ENCODE measurements at regions not wholly inside any gene's neighbourhood (a gene's known extent, or its start where the extent isn't known, plus 50 kb on each side); places are given as distances from the start of the nearest gene placed in this dataset.

GRCh38 chr2:66170744-66171330, 264.1 kb upstream of the MEIS1 start:
- no peaks in the 10 kb centered on the region for H3K4me1 ChIP-seq (ENCODE audit: control insufficient read depth in 1 of 2, low read depth in 2 of 2)
- no peak for TF ChIP-seq CTCF (IDR thresholded peaks at IDR 0.05)
- DNase-seq (ENCODE audit: low spot score) (no peak), ATAC-seq (ENCODE audit: insufficient number of reproducible peaks, low FRiP score, low read depth) (no peak)
- H3K36me3 ChIP-seq = no peaks in the 10 kb centered on the region
- H3K27ac ChIP-seq = no peak overlapping the region
- no peaks in the 10 kb centered on the region for H3K27me3 ChIP-seq (replicated peaks; ENCODE audit: insufficient read depth)
- no peaks in the 10 kb centered on the region for H3K9me3 ChIP-seq
- no peak overlapping the region for H3K4me3 ChIP-seq

DNA sequence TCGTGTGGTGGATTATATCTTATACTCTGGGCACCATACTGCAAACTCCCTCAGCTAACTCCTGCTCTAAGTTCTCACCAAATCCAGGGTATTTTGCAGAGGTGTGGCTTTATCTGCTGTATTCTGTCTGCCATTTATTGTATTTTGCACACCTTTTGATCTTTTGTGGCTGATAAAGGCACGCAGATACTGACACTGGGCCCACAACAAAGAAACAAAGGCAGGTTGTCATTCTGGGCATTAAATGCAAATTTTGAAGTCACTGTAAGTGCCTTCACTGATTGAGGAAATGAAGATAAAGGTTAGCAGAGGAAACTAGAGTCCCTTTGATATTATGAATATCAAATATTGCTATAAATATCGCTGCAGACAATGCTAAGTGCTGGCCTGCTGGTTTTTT, 265.8 kb upstream of the MEIS1 start:
- Histone ChIP-seq H3K27ac (no peak overlapping the region), H3K9me3 (no peaks in the 10 kb centered on the region), H3K4me1 (ENCODE audit: control insufficient read depth in 1 of 2, low read depth in 2 of 2) (no peaks in the 10 kb centered on the region), H3K4me3 (no peak overlapping the region), H3K36me3 (no peaks in the 10 kb centered on the region), H3K27me3 (replicated peaks; ENCODE audit: insufficient read depth) (no peaks in the 10 kb centered on the region)
- no peak for TF ChIP-seq CTCF (IDR thresholded peaks at IDR 0.05)
- DNase-seq (ENCODE audit: low spot score) (no peak), ATAC-seq (ENCODE audit: insufficient number of reproducible peaks, low FRiP score, low read depth) (no peak)

- H3K36me3 ChIP-seq = no peaks in the 10 kb centered on the region
- DNase-seq (ENCODE audit: low spot score) = no peak
- H3K4me1 ChIP-seq (ENCODE audit: control insufficient read depth in 1 of 2, low read depth in 2 of 2) = no peaks in the 10 kb centered on the region
- no peak for TF ChIP-seq CTCF (IDR thresholded peaks at IDR 0.05)
- H3K27me3 ChIP-seq (replicated peaks; ENCODE audit: insufficient read depth) = no peaks in the 10 kb centered on the region
- H3K9me3 ChIP-seq = no peaks in the 10 kb centered on the region
- H3K27ac ChIP-seq = no peak overlapping the region
- no peak overlapping the region for H3K4me3 ChIP-seq
- no peak for ATAC-seq (ENCODE audit: insufficient number of reproducible peaks, low FRiP score, low read depth)
These were observed 270.5 kb upstream of the MEIS1 start for GRCh38 chr2:66164470-66164869.

- no peaks in the 10 kb centered on the region for H3K36me3 ChIP-seq
- no peak overlapping the region for H3K27ac ChIP-seq
- DNase-seq (ENCODE audit: low spot score) = no peak
- H3K27me3 ChIP-seq (replicated peaks; ENCODE audit: insufficient read depth) = no peaks in the 10 kb centered on the region
- ATAC-seq (ENCODE audit: insufficient number of reproducible peaks, low FRiP score, low read depth) = no peak
- H3K9me3 ChIP-seq = peaks cover 14% of the 10 kb centered on the region
- no peaks in the 10 kb centered on the region for H3K4me1 ChIP-seq (ENCODE audit: control insufficient read depth in 1 of 2, low read depth in 2 of 2)
- TF ChIP-seq CTCF (IDR thresholded peaks at IDR 0.05) = no peak
- H3K4me3 ChIP-seq = no peak overlapping the region
These were observed 278.8 kb upstream of the MEIS1 start for GRCh38 chr2:66156171-66156570.

DNA sequence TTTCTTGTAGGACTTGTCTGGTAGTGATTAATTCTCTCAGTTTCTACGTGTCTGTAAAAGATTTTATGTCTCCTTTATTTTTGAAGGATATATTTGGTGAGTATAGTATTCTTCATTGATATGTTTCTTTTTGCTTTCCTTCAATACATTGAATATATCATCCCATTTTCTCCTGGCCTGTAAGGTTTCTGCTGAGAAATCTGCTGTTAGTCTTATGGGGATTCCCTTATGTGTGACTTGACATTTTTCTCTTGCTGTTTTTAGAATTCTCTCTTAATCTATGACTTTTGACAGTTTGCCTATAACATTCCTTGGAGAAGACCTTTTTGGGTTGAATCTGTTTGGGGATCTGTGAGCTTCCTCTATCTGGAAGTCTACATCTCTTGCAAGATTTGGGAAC, 281.0 kb upstream of the MEIS1 start:
- Histone ChIP-seq H3K27ac (no peak overlapping the region), H3K36me3 (no peaks in the 10 kb centered on the region), H3K9me3 (peaks cover 18% of the 10 kb centered on the region), H3K4me3 (no peak overlapping the region), H3K27me3 (replicated peaks; ENCODE audit: insufficient read depth) (no peaks in the 10 kb centered on the region), H3K4me1 (ENCODE audit: control insufficient read depth in 1 of 2, low read depth in 2 of 2) (no peaks in the 10 kb centered on the region)
- TF ChIP-seq CTCF (IDR thresholded peaks at IDR 0.05) = no peak
- no peak for ATAC-seq (ENCODE audit: insufficient number of reproducible peaks, low FRiP score, low read depth)
- DNase-seq (ENCODE audit: low spot score) = no peak
